ENCODE measurements at regions not wholly inside any gene's neighbourhood (a gene's known extent, or its start where the extent isn't known, plus 50 kb on each side); places are given as distances from the start of the nearest gene placed in this dataset.

DNA sequence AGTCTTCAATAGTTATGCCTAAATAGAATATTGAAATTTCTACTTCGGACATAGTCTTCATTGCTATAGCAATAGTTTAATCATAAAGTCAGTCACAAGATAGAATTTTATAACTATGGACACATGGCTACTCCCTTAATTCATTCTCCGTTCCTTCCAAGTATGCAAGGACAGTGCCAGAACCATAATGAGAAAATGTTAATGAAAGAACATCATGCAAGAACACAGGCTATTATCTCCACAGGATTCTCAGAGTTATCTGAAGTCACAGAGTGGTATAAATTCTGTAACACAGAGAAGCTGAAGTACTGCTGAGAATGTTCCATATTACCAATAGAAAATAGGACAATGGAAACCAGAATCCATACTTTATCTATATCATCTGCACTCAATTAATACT is 826.2 kb downstream of the EPHA7 start:
- in situ Hi-C loops (cut with HindIII; ENCODE audit: low pct_ligation_motif_present, low sequenced_read_pairs): no loop called here
- DNase-seq: no peak
- TF ChIP-seq, protein P1, sequence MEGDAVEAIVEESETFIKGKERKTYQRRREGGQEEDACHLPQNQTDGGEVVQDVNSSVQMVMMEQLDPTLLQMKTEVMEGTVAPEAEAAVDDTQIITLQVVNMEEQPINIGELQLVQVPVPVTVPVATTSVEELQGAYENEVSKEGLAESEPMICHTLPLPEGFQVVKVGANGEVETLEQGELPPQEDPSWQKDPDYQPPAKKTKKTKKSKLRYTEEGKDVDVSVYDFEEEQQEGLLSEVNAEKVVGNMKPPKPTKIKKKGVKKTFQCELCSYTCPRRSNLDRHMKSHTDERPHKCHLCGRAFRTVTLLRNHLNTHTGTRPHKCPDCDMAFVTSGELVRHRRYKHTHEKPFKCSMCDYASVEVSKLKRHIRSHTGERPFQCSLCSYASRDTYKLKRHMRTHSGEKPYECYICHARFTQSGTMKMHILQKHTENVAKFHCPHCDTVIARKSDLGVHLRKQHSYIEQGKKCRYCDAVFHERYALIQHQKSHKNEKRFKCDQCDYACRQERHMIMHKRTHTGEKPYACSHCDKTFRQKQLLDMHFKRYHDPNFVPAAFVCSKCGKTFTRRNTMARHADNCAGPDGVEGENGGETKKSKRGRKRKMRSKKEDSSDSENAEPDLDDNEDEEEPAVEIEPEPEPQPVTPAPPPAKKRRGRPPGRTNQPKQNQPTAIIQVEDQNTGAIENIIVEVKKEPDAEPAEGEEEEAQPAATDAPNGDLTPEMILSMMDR (IDR thresholded peaks at IDR 0.05; ENCODE audit: low read depth, low read length, missing control alignments): no peak
- no peak overlapping the region for H3K4me3 ChIP-seq (ENCODE audit: low read depth, low read length)
- H3K27ac ChIP-seq: no peak overlapping the region
- no peaks in the 10 kb centered on the region for H3K36me3 ChIP-seq (replicated peaks)
- H3K27me3 ChIP-seq (replicated peaks): no peaks in the 10 kb centered on the region

DNA sequence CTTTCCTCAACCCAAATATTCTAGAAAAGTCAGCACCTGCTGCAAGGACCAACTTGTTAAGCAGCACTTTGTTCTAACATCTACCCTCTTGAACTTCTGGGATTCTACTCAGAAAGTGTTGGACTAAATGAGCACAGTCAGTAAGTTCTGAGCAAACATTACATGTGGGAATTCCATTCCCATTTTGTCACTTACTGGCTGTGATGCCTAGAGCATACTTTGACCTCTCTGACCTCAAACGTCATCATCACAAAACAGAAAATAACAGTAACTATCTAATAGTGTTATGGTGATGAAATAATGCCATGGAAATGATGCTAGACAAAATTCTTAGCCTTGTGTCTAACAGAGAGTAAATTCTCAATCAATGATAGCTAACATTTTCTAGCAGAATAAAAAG is 829.4 kb downstream of the EPHA7 start:
- no peak overlapping the region for H3K4me3 ChIP-seq (ENCODE audit: low read depth, low read length)
- TF ChIP-seq, protein P1 (IDR thresholded peaks at IDR 0.05; ENCODE audit: low read depth, low read length, missing control alignments): no peak
- no peak overlapping the region for H3K27ac ChIP-seq
- H3K27me3 ChIP-seq (replicated peaks): no peaks in the 10 kb centered on the region
- in situ Hi-C loops (cut with HindIII; ENCODE audit: low pct_ligation_motif_present, low sequenced_read_pairs): no loop called here
- no peak for DNase-seq
- no peaks in the 10 kb centered on the region for H3K36me3 ChIP-seq (replicated peaks)

DNA sequence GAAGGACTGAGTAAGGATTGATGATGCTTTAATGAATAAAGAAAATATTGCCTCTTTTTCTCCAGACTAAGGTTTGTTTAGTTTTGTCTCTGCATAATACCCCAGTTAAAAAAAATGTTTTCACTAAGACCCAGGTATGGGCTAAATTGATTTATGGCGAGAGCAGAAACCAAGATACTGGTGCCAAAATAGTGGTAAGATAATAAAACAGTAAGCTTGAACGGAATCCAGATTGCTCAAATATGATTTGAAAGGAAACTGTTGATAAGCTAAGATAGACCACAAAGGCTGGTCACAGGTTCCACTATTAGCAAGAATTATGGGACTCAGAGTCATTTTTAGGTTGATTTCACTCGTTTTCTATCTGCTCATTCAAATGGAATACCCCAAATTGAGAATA is 831.2 kb downstream of the EPHA7 start:
- Histone ChIP-seq H3K27me3 (replicated peaks) (no peaks in the 10 kb centered on the region), H3K36me3 (replicated peaks) (no peaks in the 10 kb centered on the region), H3K27ac (no peak overlapping the region), H3K4me3 (ENCODE audit: low read depth, low read length) (no peak overlapping the region)
- DNase-seq: no peak
- TF ChIP-seq, protein P1 (IDR thresholded peaks at IDR 0.05; ENCODE audit: low read depth, low read length, missing control alignments): no peak
- in situ Hi-C loops (cut with HindIII; ENCODE audit: low pct_ligation_motif_present, low sequenced_read_pairs): no loop called here

- TF ChIP-seq, protein P1 (IDR thresholded peaks at IDR 0.05; ENCODE audit: low read depth, low read length, missing control alignments): no peak
- DNase-seq: no peak
- Histone ChIP-seq H3K27ac (no peak overlapping the region), H3K4me3 (ENCODE audit: low read depth, low read length) (no peak overlapping the region), H3K27me3 (replicated peaks) (no peaks in the 10 kb centered on the region), H3K36me3 (replicated peaks) (no peaks in the 10 kb centered on the region)
- in situ Hi-C loops (cut with HindIII; ENCODE audit: low pct_ligation_motif_present, low sequenced_read_pairs): no loop called here
Measured at GRCh38 chr6:92587525-92587924, 831.8 kb downstream of the EPHA7 start.

DNA sequence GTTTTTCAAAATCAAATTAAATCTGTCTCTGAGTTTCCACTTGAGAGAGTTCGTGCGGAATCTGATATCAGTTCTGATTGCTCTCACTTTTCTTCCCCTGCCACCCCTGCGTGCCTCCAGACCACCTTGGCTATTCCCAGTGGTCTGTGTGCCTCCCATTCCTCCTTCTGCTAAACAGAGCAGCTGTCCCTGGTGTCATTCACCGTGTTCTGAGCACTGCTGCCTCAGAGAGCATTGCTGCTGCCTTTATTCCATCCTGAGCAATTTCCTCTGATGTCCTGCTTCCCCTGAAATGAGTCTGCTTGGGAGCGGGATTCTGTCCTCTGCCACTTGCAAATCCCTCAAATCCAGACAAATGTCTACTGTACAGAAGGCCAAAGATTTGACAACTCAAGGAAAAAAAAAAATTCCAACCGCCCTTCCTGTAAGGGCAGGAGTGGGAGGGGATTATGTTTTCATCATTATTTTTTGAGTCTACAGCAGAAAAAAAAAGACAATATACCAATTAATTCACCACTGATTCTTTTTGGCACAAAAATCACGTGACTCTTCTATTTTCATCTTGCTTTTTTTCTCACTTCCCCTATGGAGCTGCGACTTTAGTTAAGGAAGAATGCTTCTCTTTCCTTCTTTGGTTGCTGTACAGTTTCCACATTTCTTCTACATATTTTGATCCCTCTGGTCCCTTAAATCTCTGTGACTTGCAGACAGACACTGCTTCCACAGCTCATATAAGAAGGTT is 833.0 kb downstream of the EPHA7 start:
- Histone ChIP-seq H3K4me3 (ENCODE audit: low read depth, low read length) (no peak overlapping the region), H3K36me3 (replicated peaks) (no peaks in the 10 kb centered on the region), H3K27ac (no peak overlapping the region), H3K27me3 (replicated peaks) (no peaks in the 10 kb centered on the region)
- in situ Hi-C loops (cut with HindIII; ENCODE audit: low pct_ligation_motif_present, low sequenced_read_pairs): no loop called here
- TF ChIP-seq, protein P1 (IDR thresholded peaks at IDR 0.05; ENCODE audit: low read depth, low read length, missing control alignments): no peak
- no peak for DNase-seq

- in situ Hi-C loops (cut with HindIII; ENCODE audit: low pct_ligation_motif_present, low sequenced_read_pairs): no loop called here
- TF ChIP-seq, protein P1 (IDR thresholded peaks at IDR 0.05; ENCODE audit: low read depth, low read length, missing control alignments): no peak
- DNase-seq: no peak
- no peak overlapping the region for H3K27ac ChIP-seq
- H3K27me3 ChIP-seq (replicated peaks): no peaks in the 10 kb centered on the region
- H3K36me3 ChIP-seq (replicated peaks): no peaks in the 10 kb centered on the region
- no peak overlapping the region for H3K4me3 ChIP-seq (ENCODE audit: low read depth, low read length)
Measured at GRCh38 chr6:92582211-92582610, 837.1 kb downstream of the EPHA7 start.

All from brain microvascular endothelial cell (primary cell).